ENCODE measurements at regions not wholly inside any gene's neighbourhood (a gene's known extent, or its start where the extent isn't known, plus 50 kb on each side); places are given as distances from the start of the nearest gene placed in this dataset.

DNA sequence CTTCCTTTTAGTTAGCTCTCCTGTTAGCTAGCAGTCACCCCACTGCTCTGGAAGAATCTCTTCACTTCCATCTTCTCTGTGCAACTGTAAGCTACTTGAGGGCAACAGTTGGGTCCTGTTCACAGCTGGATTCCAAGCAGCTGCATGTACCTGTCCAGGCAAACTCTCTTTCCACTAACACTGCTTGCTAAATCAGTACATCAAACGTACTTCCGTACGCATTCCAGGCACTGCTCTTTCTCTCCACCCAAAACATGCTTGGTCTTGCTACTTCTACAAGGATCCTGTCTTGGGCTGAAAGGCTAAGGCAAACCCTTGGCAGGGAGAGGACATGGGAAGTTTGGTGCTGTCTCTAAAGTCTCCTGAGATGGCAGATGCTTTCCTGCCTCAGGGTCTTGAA, 139.2 kb upstream of the CACNA1E start:
- TF ChIP-seq EZH2 (IDR thresholded peaks at IDR 0.05; ENCODE audit: insufficient read depth, low read length) = no peak
- TF ChIP-seq, protein P1, sequence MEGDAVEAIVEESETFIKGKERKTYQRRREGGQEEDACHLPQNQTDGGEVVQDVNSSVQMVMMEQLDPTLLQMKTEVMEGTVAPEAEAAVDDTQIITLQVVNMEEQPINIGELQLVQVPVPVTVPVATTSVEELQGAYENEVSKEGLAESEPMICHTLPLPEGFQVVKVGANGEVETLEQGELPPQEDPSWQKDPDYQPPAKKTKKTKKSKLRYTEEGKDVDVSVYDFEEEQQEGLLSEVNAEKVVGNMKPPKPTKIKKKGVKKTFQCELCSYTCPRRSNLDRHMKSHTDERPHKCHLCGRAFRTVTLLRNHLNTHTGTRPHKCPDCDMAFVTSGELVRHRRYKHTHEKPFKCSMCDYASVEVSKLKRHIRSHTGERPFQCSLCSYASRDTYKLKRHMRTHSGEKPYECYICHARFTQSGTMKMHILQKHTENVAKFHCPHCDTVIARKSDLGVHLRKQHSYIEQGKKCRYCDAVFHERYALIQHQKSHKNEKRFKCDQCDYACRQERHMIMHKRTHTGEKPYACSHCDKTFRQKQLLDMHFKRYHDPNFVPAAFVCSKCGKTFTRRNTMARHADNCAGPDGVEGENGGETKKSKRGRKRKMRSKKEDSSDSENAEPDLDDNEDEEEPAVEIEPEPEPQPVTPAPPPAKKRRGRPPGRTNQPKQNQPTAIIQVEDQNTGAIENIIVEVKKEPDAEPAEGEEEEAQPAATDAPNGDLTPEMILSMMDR (IDR thresholded peaks at IDR 0.05; ENCODE audit: insufficient read depth, low read depth, low read length) = no peak
